Right renal cortex interstitium (tissue), 3 donors: ENCODE measurements at regions not wholly inside any gene's neighbourhood (a gene's known extent, or its start where the extent isn't known, plus 50 kb on each side); places are given as distances from the start of the nearest gene placed in this dataset.

Experiments
- DNase-seq, 3 donors: peaks; one replicate each; pipeline ENCODE4 v3.0.0-alpha.2; 2013; ENCODE audit warnings: low read depth in 3 of 3, low spot score in 2 of 3

- DNase-seq: no peak
Measured at GRCh38 chr2:215668378-215668775, 232.5 kb upstream of the FN1 start.

- DNase-seq: no peak
Measured at GRCh38 chr2:215667585-215668377, 231.9 kb upstream of the FN1 start.

- no peak for DNase-seq
Measured at GRCh38 chr2:215664847-215665525, 229.1 kb upstream of the FN1 start.

- DNase-seq: no peak
Measured at GRCh38 chr2:215662715-215663114, 226.8 kb upstream of the FN1 start.

- no peak for DNase-seq
Measured at GRCh38 chr2:215660687-215661086, 224.8 kb upstream of the FN1 start.

- DNase-seq: no peak
Measured at GRCh38 chr2:215659650-215660049, 223.8 kb upstream of the FN1 start.

GRCh38 chr2:215658635-215659305 is 222.9 kb upstream of the FN1 start:
- no peak for DNase-seq

- no peak for DNase-seq
Measured at GRCh38 chr2:215657844-215658243, 222.0 kb upstream of the FN1 start.

GRCh38 chr2:215654148-215654819 is 218.4 kb upstream of the FN1 start:
- DNase-seq: no peak

GRCh38 chr2:215653344-215654030 is 217.6 kb upstream of the FN1 start:
- no peak for DNase-seq

- no peak for DNase-seq
Measured at GRCh38 chr2:215652388-215652787, 216.5 kb upstream of the FN1 start.

- DNase-seq: no peak
Measured at GRCh38 chr2:215651412-215651811, 215.5 kb upstream of the FN1 start.

- DNase-seq: no peak
Measured at GRCh38 chr2:215644233-215644897, 208.5 kb upstream of the FN1 start.

- no peak for DNase-seq
Measured at GRCh38 chr2:215638687-215639086, 202.8 kb upstream of the FN1 start.

GRCh38 chr2:215637651-215638050 is 201.8 kb upstream of the FN1 start:
- DNase-seq: no peak

GRCh38 chr2:215636816-215637215 is 200.9 kb upstream of the FN1 start:
- no peak for DNase-seq

GRCh38 chr2:215635788-215636139 is 199.9 kb upstream of the FN1 start:
- no peak for DNase-seq

- DNase-seq: no peak
Measured at GRCh38 chr2:215635071-215635787, 199.4 kb upstream of the FN1 start.

GRCh38 chr2:215633360-215633759 is 197.5 kb upstream of the FN1 start:
- DNase-seq: no peak

- DNase-seq: no peak
Measured at GRCh38 chr2:215631696-215632095, 195.8 kb upstream of the FN1 start.
